ENCODE measurements at regions not wholly inside any gene's neighbourhood (a gene's known extent, or its start where the extent isn't known, plus 50 kb on each side); places are given as distances from the start of the nearest gene placed in this dataset.

- no peak for TF ChIP-seq CTCF (conservative IDR thresholded peaks at IDR 0.05)
- H3K27ac ChIP-seq: no peak overlapping the region
These were observed 595.1 kb downstream of the SNAPC1 start for GRCh38 chr14:62357362-62357761.

- no peak overlapping the region for H3K27ac ChIP-seq
- TF ChIP-seq CTCF (conservative IDR thresholded peaks at IDR 0.05): no peak
These were observed 601.9 kb downstream of the SNAPC1 start for GRCh38 chr14:62364161-62364560.

- TF ChIP-seq CTCF (conservative IDR thresholded peaks at IDR 0.05): no peak
- H3K27ac ChIP-seq: no peak overlapping the region
These were observed 602.6 kb downstream of the SNAPC1 start for GRCh38 chr14:62364800-62365280.

- no peak overlapping the region for H3K27ac ChIP-seq
- no peak for TF ChIP-seq CTCF (conservative IDR thresholded peaks at IDR 0.05)
These were observed 607.8 kb downstream of the SNAPC1 start for GRCh38 chr14:62369919-62370560.

GRCh38 chr14:62373944-62374343, 611.7 kb downstream of the SNAPC1 start:
- H3K27ac ChIP-seq: no peak overlapping the region
- TF ChIP-seq CTCF (conservative IDR thresholded peaks at IDR 0.05): no peak

GRCh38 chr14:62378057-62378456, 615.8 kb downstream of the SNAPC1 start:
- TF ChIP-seq CTCF (conservative IDR thresholded peaks at IDR 0.05): no peak
- H3K27ac ChIP-seq: no peak overlapping the region

- no peak for TF ChIP-seq CTCF (conservative IDR thresholded peaks at IDR 0.05)
- H3K27ac ChIP-seq: no peak overlapping the region
These were observed 619.3 kb downstream of the SNAPC1 start for GRCh38 chr14:62381311-62382070.

Measured in VCaP (cell line).